H1 (cell line): ENCODE measurements at regions not wholly inside any gene's neighbourhood (a gene's known extent, or its start where the extent isn't known, plus 50 kb on each side); places are given as distances from the start of the nearest gene placed in this dataset.

Experiments used
- EP300 ChIP-seq, 2 experiments: IDR thresholded peaks; 1 replicate in 1 of 2; 2 replicates in 1 of 2; pipeline ENCODE4 v1.6.1; 2011 to 2012; ENCODE audit warnings: low read depth in 2 of 2, low read length in 2 of 2, mild to moderate bottlenecking in 2 of 2, borderline replicate concordance in 1 of 2, inconsistent platforms in 1 of 2, moderate library complexity in 1 of 2
- TF ChIP-seq, protein P1 (sequence below), 3 experiments: IDR thresholded peaks; 1 replicate in 2 of 3; 2 replicates in 1 of 3; pipeline versions ENCODE4 v1.5.1 to v1.6.1; 2011; ENCODE audit warnings: low read length in 3 of 3, mild to moderate bottlenecking in 3 of 3, inconsistent platforms in 2 of 3, low read depth in 1 of 3, moderate library complexity in 1 of 3; ENCODE audit not compliant: insufficient read depth in 1 of 3; ENCODE audit errors: control extremely low read depth in 1 of 3

DNA sequence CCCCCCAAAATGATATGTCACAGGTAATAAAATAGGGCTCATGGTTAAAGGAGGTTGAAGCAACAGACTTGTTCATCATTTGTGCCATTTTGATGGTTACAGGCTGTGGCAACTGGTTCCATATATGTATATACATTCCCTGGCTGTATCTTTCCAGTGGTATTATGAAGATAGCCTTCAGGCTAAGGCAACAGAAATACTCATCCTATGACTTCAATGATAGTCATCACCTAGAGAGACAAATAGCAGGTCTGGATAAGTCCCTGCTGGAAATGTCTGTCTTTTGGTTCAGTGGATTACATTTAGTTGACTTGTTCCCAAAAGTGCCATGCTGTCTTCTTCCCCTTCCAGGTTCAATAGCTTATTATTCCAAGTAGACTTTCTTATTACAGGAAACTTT lies 997.4 kb downstream of the FLRT2 start (continued):
- TF ChIP-seq, protein P1, sequence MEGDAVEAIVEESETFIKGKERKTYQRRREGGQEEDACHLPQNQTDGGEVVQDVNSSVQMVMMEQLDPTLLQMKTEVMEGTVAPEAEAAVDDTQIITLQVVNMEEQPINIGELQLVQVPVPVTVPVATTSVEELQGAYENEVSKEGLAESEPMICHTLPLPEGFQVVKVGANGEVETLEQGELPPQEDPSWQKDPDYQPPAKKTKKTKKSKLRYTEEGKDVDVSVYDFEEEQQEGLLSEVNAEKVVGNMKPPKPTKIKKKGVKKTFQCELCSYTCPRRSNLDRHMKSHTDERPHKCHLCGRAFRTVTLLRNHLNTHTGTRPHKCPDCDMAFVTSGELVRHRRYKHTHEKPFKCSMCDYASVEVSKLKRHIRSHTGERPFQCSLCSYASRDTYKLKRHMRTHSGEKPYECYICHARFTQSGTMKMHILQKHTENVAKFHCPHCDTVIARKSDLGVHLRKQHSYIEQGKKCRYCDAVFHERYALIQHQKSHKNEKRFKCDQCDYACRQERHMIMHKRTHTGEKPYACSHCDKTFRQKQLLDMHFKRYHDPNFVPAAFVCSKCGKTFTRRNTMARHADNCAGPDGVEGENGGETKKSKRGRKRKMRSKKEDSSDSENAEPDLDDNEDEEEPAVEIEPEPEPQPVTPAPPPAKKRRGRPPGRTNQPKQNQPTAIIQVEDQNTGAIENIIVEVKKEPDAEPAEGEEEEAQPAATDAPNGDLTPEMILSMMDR (IDR thresholded peaks at IDR 0.05; ENCODE audit: control extremely low read depth in 1 of 3, insufficient read depth in 1 of 3, low read depth in 1 of 3, low read length in 3 of 3) = no peak
- TF ChIP-seq EP300 (IDR thresholded peaks at IDR 0.05; ENCODE audit: borderline replicate concordance in 1 of 2, low read depth in 2 of 2, low read length in 2 of 2) = no peak
